ENCODE measurements at regions not wholly inside any gene's neighbourhood (a gene's known extent, or its start where the extent isn't known, plus 50 kb on each side); places are given as distances from the start of the nearest gene placed in this dataset.

DNA sequence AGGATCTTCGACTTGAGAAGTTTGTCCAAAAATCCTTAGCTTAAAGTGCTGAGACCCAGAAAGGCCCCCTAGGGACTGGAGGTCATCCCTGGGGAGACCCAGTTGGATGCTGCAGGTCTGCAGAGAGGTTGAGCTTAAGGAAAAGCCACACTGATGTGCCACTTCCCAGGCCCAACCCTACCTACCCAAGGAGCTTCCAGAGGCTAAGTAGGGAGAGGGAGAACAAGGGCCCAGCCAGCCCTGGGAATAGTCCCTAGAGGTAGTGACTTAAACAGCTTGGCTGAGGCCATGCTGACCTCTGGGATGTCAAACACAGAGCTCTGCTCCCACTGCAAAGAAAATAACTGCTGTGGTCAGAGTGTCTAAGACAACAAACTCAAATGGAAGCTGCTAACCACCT lies 693.7 kb downstream of the MATN1 start:
- Histone ChIP-seq H3K27me3 (peaks cover 0 to 31% (median 2%) of the 10 kb centered on the region in 4 donors), H3K36me3 (no peaks in the 10 kb centered on the region), H3K4me3 (no peak overlapping the region), H3K4me1 (peaks cover 0 to 1% (median 0%) of the 10 kb centered on the region in 4 donors), H3K9me3 (peaks cover 0 to 5% (median 0%) of the 10 kb centered on the region in 4 donors), H3K27ac (replicated peaks in 1 of 4) (no peak overlapping the region)
- 73% methylated on average over 1 of the region's 1 CpG for WGBS
- peak; percentile 88 for DNase-seq (ENCODE audit: extremely low spot score)
- TF ChIP-seq POLR2AphosphoS5 (IDR thresholded peaks at IDR 0.05), result no peak
- no peak for TF ChIP-seq POLR2A (IDR thresholded peaks at IDR 0.05; ENCODE audit: low read depth)
- TF ChIP-seq EP300 (IDR thresholded peaks at IDR 0.05), result no peak
- TF ChIP-seq, protein P1, sequence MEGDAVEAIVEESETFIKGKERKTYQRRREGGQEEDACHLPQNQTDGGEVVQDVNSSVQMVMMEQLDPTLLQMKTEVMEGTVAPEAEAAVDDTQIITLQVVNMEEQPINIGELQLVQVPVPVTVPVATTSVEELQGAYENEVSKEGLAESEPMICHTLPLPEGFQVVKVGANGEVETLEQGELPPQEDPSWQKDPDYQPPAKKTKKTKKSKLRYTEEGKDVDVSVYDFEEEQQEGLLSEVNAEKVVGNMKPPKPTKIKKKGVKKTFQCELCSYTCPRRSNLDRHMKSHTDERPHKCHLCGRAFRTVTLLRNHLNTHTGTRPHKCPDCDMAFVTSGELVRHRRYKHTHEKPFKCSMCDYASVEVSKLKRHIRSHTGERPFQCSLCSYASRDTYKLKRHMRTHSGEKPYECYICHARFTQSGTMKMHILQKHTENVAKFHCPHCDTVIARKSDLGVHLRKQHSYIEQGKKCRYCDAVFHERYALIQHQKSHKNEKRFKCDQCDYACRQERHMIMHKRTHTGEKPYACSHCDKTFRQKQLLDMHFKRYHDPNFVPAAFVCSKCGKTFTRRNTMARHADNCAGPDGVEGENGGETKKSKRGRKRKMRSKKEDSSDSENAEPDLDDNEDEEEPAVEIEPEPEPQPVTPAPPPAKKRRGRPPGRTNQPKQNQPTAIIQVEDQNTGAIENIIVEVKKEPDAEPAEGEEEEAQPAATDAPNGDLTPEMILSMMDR (IDR thresholded peaks at IDR 0.05), result no peak
- intact Hi-C loops (cut with DNase I), result no loop called here

DNA sequence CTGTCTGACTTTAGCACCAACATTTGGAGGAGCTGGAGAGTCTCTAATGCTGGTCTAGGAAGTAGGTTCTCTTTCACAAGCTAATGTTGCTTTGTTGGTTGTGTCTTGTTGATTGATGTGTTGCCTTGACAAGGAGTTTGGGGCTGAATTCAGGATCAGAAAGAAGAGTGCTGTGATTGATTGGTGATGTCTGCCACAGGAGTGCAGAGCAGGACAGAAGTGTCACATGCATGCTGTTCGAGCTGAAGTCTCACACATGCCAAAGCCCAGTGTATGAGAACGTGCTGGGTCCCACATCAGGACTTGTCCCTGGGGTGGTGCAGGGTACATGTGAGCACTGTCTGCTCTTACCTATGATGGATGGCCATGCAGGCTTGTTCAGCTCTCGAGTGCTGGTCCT lies 694.4 kb downstream of the MATN1 start:
- intact Hi-C loops (cut with DNase I), result no loop called here
- TF ChIP-seq EP300 (IDR thresholded peaks at IDR 0.05) (no peak), POLR2A (IDR thresholded peaks at IDR 0.05; ENCODE audit: low read depth) (no peak), POLR2AphosphoS5 (IDR thresholded peaks at IDR 0.05) (no peak)
- TF ChIP-seq, protein P1 (IDR thresholded peaks at IDR 0.05), result no peak
- H3K36me3 ChIP-seq, result no peaks in the 10 kb centered on the region
- peaks cover 0 to 31% (median 0%) of the 10 kb centered on the region in 4 donors for H3K27me3 ChIP-seq
- no peak overlapping the region for H3K27ac ChIP-seq (replicated peaks in 1 of 4)
- H3K9me3 ChIP-seq, result peaks cover 0 to 5% (median under 1%) of the 10 kb centered on the region in 4 donors
- H3K4me3 ChIP-seq, result no peak overlapping the region
- DNase-seq (ENCODE audit: extremely low spot score), result peak; percentile 84
- no peaks in the 10 kb centered on the region for H3K4me1 ChIP-seq
- 40% methylated on average over 3 of the region's 3 CpGs for whole genome bisulfite sequencing

DNA sequence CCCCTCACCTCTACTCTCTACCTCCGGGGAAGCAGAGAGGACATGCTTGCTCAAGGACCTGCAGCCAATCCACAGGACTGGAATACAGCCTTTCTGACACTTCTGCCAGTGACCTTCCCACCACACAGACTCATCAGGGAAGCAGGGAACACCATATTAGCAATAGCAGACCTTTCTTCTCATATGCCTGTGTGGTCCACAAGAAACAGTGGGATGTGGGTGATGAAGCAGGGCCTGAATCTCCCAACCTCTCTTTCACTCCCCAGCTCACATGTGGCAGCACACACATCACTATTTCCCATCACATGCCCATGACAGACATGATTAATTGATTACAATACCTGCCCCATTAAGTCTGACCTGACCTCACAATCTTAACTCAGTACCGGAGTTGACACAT lies 695.1 kb downstream of the MATN1 start:
- H3K4me3 ChIP-seq, result no peak overlapping the region
- peaks cover 0 to 31% (median 0%) of the 10 kb centered on the region in 4 donors for H3K27me3 ChIP-seq
- no peaks in the 10 kb centered on the region for H3K36me3 ChIP-seq
- TF ChIP-seq EP300 (IDR thresholded peaks at IDR 0.05), result no peak
- TF ChIP-seq, protein P1 (IDR thresholded peaks at IDR 0.05), result no peak
- no peak for TF ChIP-seq POLR2A (IDR thresholded peaks at IDR 0.05; ENCODE audit: low read depth)
- no peak for TF ChIP-seq POLR2AphosphoS5 (IDR thresholded peaks at IDR 0.05)
- peak; percentile 62 for DNase-seq (ENCODE audit: extremely low spot score)
- peaks cover 0 to 5% (median 2%) of the 10 kb centered on the region in 4 donors for H3K9me3 ChIP-seq
- intact Hi-C loops (cut with DNase I), result no loop called here
- no peaks in the 10 kb centered on the region for H3K4me1 ChIP-seq
- WGBS, result 81% methylated on average over 2 of the region's 2 CpGs
- H3K27ac ChIP-seq (replicated peaks in 1 of 4), result no peak overlapping the region

DNA sequence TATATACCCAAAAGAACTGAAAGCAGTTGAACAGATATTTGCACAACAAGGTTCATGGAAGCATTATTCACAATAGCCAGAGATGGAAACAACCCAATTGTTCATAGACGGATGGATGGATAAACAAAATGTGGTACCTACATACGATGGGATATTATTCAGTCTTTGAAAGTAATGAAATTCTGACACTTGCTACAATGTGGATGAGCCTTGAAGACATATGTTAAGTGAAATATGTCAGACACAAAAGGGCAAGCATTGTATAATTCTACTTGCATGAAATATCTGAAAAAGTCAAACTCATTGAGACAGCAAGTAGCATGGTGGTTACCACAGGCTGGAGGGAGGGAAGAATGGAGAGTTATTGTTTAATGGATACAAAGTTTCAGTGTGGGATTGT lies 696.1 kb downstream of the MATN1 start:
- H3K4me1 ChIP-seq, result no peaks in the 10 kb centered on the region
- peaks cover 0 to 36% (median 3%) of the 10 kb centered on the region in 4 donors for H3K27me3 ChIP-seq
- WGBS, result 80% methylated on average over 2 of the region's 2 CpGs
- H3K36me3 ChIP-seq, result no peaks in the 10 kb centered on the region
- no peak overlapping the region for H3K27ac ChIP-seq (replicated peaks in 1 of 4)
- DNase-seq (ENCODE audit: extremely low spot score), result peak; percentile 31
- no peak for TF ChIP-seq POLR2AphosphoS5 (IDR thresholded peaks at IDR 0.05)
- intact Hi-C loops (cut with DNase I), result no loop called here
- no peak overlapping the region for H3K4me3 ChIP-seq
- peaks cover 0 to 8% (median 2%) of the 10 kb centered on the region in 4 donors for H3K9me3 ChIP-seq

DNA sequence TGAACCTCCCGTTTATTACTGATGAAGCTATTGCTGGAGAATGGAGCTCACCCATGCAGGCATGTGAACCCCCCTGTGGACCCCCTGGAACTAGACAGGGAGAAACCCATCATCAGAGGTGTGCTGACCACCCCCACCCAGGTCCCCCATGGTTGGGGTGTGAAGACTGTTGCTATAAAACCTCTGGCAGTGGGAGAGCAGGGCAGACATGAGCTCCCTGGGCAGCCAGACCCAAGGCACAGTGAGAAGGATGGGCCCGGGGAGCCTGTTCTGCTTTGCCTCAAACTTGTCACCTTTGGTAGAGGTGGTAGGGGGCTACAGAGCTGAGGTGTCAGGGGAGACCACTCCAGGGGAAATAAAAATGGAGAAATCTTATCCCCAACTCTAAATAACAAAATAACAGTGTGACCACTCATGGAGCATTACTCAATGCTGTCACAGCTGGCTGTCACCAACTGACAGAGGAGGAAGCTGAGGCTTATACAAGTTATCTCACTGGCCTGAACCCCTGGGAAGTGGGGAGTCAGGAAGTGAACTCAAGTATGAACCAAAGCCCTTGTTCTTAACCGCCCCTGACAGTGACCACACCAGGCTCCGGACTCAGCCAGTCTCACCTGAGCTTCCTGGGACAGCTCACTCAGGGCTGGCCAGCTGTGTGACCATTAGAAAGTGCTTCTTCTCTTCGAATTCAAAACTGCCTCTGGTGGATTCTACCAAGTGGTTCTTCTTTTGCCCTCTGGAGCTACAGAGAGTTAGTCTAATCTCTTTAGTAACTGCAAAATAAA lies 698.8 kb downstream of the MATN1 start:
- 61% methylated on average over 5 of the region's 5 CpGs for WGBS
- intact Hi-C loops (cut with DNase I), result no loop called here
- H3K4me3 ChIP-seq, result no peak overlapping the region
- peaks cover 0 to 12% (median 2%) of the 10 kb centered on the region in 4 donors for H3K9me3 ChIP-seq
- peaks cover 0 to 37% (median 3%) of the 10 kb centered on the region in 4 donors for H3K27me3 ChIP-seq
- H3K36me3 ChIP-seq, result no peaks in the 10 kb centered on the region
- no peaks in the 10 kb centered on the region for H3K4me1 ChIP-seq
- DNase-seq (ENCODE audit: extremely low spot score), result no peak
- TF ChIP-seq EP300 (IDR thresholded peaks at IDR 0.05) (no peak), POLR2A (IDR thresholded peaks at IDR 0.05; ENCODE audit: low read depth) (no peak), POLR2AphosphoS5 (IDR thresholded peaks at IDR 0.05) (no peak)
- TF ChIP-seq, protein P1 (IDR thresholded peaks at IDR 0.05), result no peak
- no peak overlapping the region for H3K27ac ChIP-seq (replicated peaks in 1 of 4)

Measured in esophagus muscularis mucosa (tissue), 4 donors.